ENCODE measurements at regions not wholly inside any gene's neighbourhood (a gene's known extent, or its start where the extent isn't known, plus 50 kb on each side); places are given as distances from the start of the nearest gene placed in this dataset.

- ATAC-seq (no peak), FAIRE-seq (no peak), DNase-seq (ENCODE audit: extremely low read depth in 1 of 4, low spot score in 3 of 4) (no peak)
- intact Hi-C loops (cut with micrococcal nuclease), result no loop called here
- H2AFZ ChIP-seq (ENCODE audit: low read depth, low read length), result no peak overlapping the region
- H3K4me3 ChIP-seq, result no peak overlapping the region
- ChIA-PET CTCF (ENCODE audit: low intra/inter-chr PET ratio) (no interaction called here), POLR2A (no interaction called here)
- no peak overlapping the region for H3K27ac ChIP-seq (ENCODE audit: extremely low read depth, low read depth, low read length)
- H3K9me3 ChIP-seq (replicated peaks; ENCODE audit: control insufficient read depth, insufficient read depth, low read depth, low read length), result no peaks in the 10 kb centered on the region
- no peaks in the 10 kb centered on the region for H3K79me2 ChIP-seq (ENCODE audit: control insufficient read depth, insufficient read depth, low read length)
- no peaks in the 10 kb centered on the region for H3K36me3 ChIP-seq (ENCODE audit: control insufficient read depth, insufficient read depth, low read length)
- H3K4me2 ChIP-seq (ENCODE audit: insufficient read depth, low read length), result no peak overlapping the region
- peaks cover 0 to 9% of the 10 kb centered on the region in 2 experiments; a peak in 3 of 5 replicates for H3K27me3 ChIP-seq (ENCODE audit: control insufficient read depth in 2 of 2, insufficient read depth in 2 of 2, low read length in 2 of 2)
- no peaks in the 10 kb centered on the region for H4K20me1 ChIP-seq (replicated peaks; ENCODE audit: control insufficient read depth, insufficient read depth, low read length)
- in situ Hi-C loops (cut with MboI), result no loop called here
- H3K9me1 ChIP-seq (ENCODE audit: control insufficient read depth, insufficient read depth, low read length), result no peaks in the 10 kb centered on the region
- H3K4me1 ChIP-seq (replicated peaks in 1 of 2; ENCODE audit: control insufficient read depth in 2 of 2, insufficient read depth in 2 of 2, low read length in 2 of 2), result no peaks in the 10 kb centered on the region
- BruUV-seq (replicated peaks), result no TSS peak
- TF ChIP-seq ZC3H11A (IDR thresholded peaks at IDR 0.05; ENCODE audit: low read depth, low read length) (no peak), ZFP30 (CRISPR knock-in tag; IDR thresholded peaks at IDR 0.05; ENCODE audit: borderline replicate concordance) (no peak), ZNF124 (CRISPR knock-in tag; IDR thresholded peaks at IDR 0.05) (no peak)
- no peak overlapping the region for H3K9ac ChIP-seq (ENCODE audit: insufficient read depth in 1 of 2, low read depth in 2 of 2, low read length in 2 of 2)
Observed at GRCh38 chr10:4436103-4436502, 389.9 kb upstream of the AKR1E2 start.

- H3K27ac ChIP-seq (ENCODE audit: extremely low read depth, low read depth, low read length), result no peak overlapping the region
- DNase-seq (ENCODE audit: extremely low read depth in 1 of 4, low spot score in 3 of 4), result no peak
- no peaks in the 10 kb centered on the region for H3K9me3 ChIP-seq (replicated peaks; ENCODE audit: control insufficient read depth, insufficient read depth, low read depth, low read length)
- H2AFZ ChIP-seq (ENCODE audit: low read depth, low read length), result no peak overlapping the region
- H3K36me3 ChIP-seq (ENCODE audit: control insufficient read depth, insufficient read depth, low read length), result no peaks in the 10 kb centered on the region
- FAIRE-seq, result no peak
- H4K20me1 ChIP-seq (replicated peaks; ENCODE audit: control insufficient read depth, insufficient read depth, low read length), result no peaks in the 10 kb centered on the region
- no peak for TF ChIP-seq JUN (IDR thresholded peaks at IDR 0.05; ENCODE audit: borderline replicate concordance, low read depth, low read length)
- TF ChIP-seq JUN (CRISPR knock-in tag; IDR thresholded peaks at IDR 0.05; ENCODE audit: borderline replicate concordance), result no peak
- TF ChIP-seq GMEB1 (CRISPR knock-in tag; IDR thresholded peaks at IDR 0.05), result no peak
- TF ChIP-seq ZNF740 (CRISPR knock-in tag; IDR thresholded peaks at IDR 0.05), result no peak
- TF ChIP-seq ZNF740 (tag; IDR thresholded peaks at IDR 0.05), result no peak
- H3K4me2 ChIP-seq (ENCODE audit: insufficient read depth, low read length), result no peak overlapping the region
- in situ Hi-C loops (cut with MboI) (no loop called here), intact Hi-C loops (cut with micrococcal nuclease) (no loop called here)
- BruUV-seq (replicated peaks), result no TSS peak
- no peak overlapping the region for H3K4me3 ChIP-seq
- no peaks in the 10 kb centered on the region for H3K9me1 ChIP-seq (ENCODE audit: control insufficient read depth, insufficient read depth, low read length)
- ATAC-seq, result no peak
- ChIA-PET CTCF (ENCODE audit: low intra/inter-chr PET ratio) (no interaction called here), POLR2A (no interaction called here)
- WGBS (ENCODE audit: insufficient coverage, low coverage, missing lambda C conversion rate), result 2% methylated on average over 3 of the region's 3 CpGs
- no peaks in the 10 kb centered on the region; a peak in 2 of 5 replicates for H3K27me3 ChIP-seq (ENCODE audit: control insufficient read depth in 2 of 2, insufficient read depth in 2 of 2, low read length in 2 of 2)
- H3K79me2 ChIP-seq (ENCODE audit: control insufficient read depth, insufficient read depth, low read length), result no peaks in the 10 kb centered on the region
- H3K9ac ChIP-seq (ENCODE audit: insufficient read depth in 1 of 2, low read depth in 2 of 2, low read length in 2 of 2), result no peak overlapping the region
- H3K4me1 ChIP-seq (replicated peaks in 1 of 2; ENCODE audit: control insufficient read depth in 2 of 2, insufficient read depth in 2 of 2, low read length in 2 of 2), result no peaks in the 10 kb centered on the region
Observed at GRCh38 chr10:4434516-4435071, 391.4 kb upstream of the AKR1E2 start.

All from K562 (cell line).